ENCODE measurements at regions not wholly inside any gene's neighbourhood (a gene's known extent, or its start where the extent isn't known, plus 50 kb on each side); places are given as distances from the start of the nearest gene placed in this dataset.
"Not testable (repeated sequence)": the region's sequence is repeated elsewhere in the genome, so short reads cannot be mapped to it uniquely, and the experiment has no call there.

DNA sequence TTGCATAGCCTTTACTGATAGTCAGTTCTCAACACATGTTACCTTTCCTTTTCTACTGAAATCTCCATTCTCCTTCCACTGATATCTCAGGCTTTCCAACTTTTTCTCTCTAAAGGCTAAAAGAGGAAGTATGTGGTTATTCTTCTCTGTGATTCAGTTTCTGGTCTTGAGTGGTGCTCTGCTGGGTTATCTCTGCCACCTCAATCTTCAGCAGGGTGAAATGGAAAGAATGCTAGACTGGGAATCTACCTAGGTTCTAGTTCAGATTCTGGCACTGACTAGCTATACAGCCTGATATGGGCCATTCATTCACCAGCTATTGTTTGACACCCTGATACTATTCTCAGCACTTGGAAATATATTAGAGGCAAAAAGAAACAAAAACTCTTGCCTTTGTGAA is 124.9 kb upstream of the GRIA1 start:
- DNase-seq (ENCODE audit: low read depth in 3 of 3) = no peak

DNA sequence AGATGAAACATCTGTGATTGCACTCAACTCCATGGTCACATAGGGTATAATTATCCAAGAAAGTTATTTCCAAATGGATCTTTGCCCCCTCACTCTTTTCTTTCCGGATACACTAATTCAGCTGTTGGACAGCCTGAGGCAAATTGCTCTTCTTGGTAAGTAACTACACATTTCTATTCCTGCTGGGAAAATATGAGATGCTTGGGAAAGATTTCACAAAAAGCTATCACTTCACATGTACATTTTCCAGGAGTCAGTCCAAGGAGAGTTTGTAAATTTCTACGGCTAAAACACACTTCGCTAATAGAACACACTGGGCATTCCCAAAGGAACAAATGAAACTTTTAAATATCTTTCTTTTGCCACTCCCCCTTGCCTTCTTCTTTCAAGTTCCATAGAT is 123.0 kb upstream of the GRIA1 start:
- no peak for DNase-seq (ENCODE audit: low read depth in 3 of 3)

DNA sequence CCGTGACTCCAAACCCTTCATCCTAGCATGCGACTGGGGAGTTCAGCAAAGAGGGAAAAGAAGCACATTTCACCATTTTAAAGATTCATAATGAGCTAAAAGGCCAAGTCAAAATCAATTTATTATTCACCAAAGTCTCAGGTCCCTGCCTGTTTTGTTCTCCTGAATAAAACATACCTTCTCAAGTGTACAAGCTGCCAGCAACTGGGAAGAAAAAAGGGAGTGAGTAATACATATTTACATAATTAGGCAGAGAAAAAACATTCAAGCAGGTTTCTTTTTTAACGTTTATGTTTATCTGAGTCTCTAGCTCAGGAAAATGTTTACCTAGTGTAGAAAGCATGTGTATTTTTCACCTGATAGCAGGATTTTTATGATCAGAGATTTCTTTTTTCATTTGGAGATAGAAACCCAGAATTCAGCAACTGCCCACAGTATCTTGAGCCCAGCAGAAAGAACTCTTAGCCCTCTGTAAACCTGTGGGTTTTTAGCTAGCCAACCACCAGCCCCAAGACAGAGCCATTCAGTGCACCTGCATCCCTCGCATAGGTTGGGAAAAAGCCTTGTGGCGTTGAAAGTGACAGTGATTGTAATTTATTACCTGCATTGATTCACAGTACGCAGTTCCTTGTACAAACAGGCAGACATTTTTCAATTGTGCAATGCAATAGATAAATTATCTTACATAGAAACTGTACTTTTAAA is 117.9 kb upstream of the GRIA1 start:
- DNase-seq (ENCODE audit: low read depth in 3 of 3) = no peak

DNA sequence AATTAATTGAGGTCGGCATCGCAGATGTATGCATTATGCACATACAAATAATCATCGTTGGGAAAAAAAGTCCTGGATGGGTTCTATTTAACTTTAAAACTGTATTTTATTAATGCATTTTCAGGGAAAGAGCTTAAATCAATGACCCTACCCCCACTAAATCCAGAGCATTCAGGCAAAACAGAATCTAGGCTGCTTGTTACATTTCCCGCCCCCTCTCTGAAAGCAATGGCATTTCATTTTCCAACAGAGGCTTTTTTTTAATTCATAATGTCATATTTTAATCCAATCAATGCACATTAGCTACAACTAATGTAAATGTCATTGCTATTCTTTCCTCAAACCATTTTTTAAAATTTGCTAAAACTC is 117.4 kb upstream of the GRIA1 start:
- no peak for DNase-seq (ENCODE audit: low read depth in 3 of 3)

DNA sequence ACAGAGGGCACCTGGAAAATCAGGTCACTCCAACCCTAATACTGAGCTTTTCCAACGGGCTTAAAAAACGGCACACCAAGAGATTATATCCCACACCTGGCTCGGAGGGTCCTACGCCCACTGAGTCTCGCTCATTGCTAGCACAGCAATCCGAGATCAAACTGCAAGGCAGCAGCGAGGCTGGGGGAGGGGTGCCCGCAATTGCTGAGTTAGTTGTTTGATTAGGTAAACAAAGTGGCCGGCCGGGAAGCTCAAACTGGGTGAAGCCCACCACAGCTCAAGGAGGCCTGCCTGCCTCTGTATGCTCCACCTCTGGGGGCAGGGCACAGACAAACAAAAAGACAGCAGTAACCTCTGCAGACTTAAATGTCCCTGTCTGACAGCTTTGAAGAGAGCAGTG is 108.8 kb upstream of the GRIA1 start:
- not testable (repeated sequence) for DNase-seq (ENCODE audit: low read depth in 3 of 3)

DNA sequence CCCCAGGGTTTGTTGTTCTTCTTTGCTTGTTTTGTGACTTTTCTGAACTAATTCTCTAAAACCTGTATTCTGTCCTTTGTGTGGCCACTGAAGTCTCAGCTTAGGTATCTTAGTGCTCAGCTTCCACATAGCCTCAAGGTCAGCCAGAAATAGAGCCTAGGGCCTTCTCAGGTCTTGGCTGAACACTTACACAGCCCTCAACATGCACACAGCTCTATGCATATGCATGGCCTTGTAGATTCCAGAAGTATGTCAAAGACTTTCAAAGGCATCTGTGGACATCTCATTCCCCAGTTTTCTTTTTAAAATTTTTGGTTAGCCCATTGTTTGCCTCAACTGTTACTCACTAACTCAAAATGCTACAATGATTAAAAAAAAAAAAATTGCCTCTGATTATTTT is 99.9 kb upstream of the GRIA1 start:
- DNase-seq (ENCODE audit: low read depth in 3 of 3) = no peak

DNA sequence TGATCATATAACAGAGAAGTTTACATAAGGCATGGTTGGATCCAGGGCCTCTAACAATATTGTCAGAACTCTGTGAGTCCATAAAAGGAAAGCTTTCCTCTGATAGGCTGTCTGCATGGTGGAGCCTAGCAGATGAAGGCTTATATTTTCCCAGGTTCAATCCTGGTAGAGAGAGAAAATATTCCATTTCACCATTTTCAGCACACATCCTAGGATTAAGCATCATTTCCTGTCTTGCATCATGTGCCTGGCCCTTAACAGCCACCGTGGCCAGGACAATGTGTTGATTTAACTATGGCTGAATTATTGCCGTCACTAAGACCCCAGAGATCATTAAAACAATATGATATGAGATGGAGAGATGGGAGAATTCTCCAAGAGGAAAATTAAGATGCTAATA is 90.9 kb upstream of the GRIA1 start:
- DNase-seq (ENCODE audit: low read depth in 3 of 3) = no peak

DNA sequence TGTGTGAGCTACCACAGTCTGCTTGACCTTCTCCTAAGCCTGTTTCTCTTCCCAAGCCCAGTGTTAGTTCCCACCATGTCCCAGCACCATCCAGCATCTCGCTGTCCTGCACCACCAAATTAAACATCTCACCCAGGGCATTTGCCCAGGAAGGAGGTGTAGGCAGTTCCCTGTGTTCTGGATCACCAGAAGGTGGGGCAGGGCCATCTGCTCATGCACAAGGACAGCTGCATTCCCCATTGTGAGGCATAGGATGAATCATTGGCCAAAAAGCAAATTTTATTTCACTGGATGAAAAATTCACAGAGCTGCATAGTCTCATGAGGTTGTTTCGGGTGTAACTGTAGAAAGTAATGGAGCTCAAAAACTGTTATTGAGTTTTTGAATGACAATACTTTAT is 89.5 kb upstream of the GRIA1 start:
- no peak for DNase-seq (ENCODE audit: low read depth in 3 of 3)

DNA sequence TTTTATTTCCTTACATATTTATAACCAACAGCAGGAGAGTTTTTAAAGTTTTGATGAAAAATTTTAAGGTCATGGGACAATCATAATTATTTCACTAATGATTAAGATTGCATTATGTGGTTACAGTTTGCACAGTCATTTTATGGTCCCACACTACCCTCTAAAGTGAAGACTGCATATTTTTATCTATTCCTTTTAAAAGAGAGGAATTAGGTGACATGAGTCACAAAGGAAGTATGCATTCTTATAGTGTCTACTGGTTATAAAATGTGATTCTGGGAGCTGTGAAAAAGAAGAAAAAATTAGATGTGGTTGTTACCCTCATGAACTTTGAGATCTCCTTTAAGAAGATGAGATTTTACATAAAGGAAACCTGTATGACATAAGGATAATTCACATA is 87.9 kb upstream of the GRIA1 start:
- no peak for DNase-seq (ENCODE audit: low read depth in 3 of 3)

DNA sequence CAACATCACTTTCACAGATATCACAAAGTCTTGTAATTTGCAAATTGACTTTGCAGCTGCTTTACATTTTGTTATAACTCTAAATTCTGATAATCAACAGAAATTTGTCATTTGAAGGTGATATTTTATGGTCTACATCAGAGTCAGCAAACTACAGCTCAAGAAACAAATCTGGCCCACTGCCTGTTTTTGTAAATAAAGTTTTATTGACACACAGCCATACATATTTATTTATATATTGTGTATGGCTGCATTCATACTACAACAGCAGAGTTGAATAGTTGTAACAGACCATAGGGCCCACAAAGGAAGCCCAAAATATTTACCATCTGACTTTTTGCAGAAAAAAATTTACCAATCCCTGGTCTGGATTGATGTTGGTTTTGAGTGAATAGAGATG is 87.0 kb upstream of the GRIA1 start:
- DNase-seq (ENCODE audit: low read depth in 3 of 3) = no peak

DNA sequence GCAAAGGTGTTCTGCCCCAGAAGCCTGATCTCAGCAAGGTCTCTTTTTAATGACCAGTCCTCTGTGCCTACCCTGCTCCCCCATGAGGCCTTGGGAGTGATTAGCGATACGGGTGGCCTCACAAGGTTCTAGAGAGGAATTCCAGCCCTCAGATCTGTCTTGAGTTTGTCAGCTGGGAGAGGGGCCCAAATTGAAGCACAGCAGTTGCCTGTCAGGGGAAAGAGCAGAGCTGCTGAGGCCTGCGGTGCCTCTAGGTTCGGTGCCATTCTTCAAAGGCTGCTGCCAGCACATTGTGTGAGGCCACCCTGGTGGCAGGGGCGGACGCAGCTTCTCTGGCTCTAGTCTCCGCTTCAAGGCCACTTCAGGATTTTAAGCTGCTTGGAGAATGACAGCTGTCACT is 85.7 kb upstream of the GRIA1 start:
- no peak for DNase-seq (ENCODE audit: low read depth in 3 of 3)

DNA sequence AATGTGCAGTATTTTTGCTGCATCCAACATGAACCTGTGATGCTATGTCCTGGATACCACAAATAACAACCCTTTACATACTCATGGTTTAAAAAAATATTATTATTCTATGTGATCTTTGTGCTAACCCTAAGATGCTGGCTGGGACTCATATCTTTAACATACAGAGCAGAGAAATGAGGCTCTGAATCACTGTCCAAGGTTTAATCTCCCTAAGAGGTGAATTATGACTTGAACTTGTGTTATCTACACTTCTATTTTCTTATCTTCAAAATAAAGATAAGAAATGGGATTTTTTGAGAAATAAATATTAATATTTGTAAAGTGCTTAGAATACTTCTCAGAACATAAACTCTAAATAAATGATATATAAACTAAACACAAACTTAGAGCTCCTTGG is 68.8 kb upstream of the GRIA1 start:
- no peak for DNase-seq (ENCODE audit: low read depth in 3 of 3)

DNA sequence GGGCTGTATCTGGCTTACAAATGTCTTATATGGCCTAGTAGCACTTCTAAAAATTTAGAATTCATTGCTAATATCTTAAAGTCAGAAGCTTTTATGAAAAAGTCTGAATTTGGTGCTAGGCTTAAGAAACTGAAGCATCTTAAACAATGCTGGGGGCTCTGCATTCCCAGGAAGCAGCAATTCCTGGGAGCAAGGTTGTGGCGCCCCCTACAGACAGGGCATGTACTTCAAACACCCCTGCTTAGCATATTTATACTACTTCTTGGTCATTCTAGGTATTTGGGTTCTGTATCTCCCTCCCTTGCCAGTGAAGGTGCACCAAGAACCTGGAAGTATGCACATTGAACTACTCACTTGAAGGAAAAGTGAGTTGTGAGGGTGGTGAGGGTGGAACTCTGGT is 64.6 kb upstream of the GRIA1 start:
- no peak for DNase-seq (ENCODE audit: low read depth in 3 of 3)

DNA sequence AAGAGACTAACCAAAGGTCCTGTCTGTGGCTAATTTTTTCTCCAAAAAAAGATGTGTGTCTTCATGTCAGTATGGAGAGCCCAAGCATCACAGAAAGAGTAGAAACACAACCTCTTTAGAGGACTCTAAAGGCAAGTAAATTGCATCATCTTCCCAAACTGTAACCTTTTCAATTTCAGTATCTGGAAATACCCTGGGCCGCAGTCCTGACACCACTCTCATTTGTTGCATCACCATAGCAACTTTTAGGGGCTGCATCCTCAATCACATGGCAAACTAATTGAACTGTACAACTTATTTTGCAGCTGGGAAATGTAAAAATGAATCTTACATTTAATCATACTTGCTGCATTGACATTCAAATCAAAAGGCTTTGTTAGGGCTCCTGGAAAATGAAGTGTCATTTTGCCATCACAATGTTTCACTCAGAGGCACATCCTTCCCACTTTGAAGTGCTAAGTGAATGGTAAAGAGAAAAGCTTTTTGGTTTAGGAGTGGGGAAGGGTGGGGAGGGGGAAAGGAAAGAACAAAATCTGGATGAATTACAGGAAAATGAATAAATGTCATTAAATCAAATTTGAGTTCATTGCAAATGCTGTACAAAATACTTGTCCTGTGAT is 60.6 kb upstream of the GRIA1 start:
- no peak for DNase-seq (ENCODE audit: low read depth in 3 of 3)

DNA sequence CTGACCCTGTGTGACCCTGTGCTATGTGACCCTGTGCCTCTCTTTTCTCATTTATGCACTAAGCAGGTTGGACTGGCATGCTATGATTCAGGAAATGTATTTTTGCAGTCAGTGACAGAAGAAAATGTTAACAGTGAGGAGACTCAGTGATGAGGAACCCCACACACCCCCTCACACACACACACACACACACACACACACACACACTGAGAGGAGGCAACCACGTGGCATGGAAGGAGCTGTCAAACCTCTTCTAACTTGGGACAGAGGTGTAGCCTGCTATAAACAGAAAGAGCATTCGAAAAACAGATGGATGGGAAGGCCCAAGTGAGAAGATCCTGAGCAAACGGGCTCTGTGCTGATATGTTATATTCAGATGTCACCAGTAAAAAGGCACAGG is 57.9 kb upstream of the GRIA1 start:
- no peak for DNase-seq (ENCODE audit: low read depth in 3 of 3)

DNA sequence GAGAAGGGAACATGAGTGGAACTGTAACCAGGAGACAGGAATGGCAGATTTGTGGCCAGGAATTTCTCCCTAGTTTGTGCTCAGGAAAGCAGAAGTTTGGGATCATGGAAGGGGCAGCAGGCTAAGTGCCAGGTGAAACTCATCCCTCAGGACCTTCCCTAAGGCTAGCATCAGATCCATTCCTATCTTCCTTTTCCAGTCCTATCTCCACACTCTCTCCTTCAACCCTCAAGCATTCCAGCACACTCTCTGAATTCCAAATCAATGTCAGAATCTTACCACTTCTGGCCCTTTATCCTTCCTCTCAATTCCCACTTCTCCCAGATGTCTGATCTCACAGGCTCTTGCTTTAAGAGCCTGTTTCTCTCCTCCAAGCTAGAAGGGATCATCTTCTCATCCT is 53.2 kb upstream of the GRIA1 start:
- no peak for DNase-seq (ENCODE audit: low read depth in 3 of 3)

DNA sequence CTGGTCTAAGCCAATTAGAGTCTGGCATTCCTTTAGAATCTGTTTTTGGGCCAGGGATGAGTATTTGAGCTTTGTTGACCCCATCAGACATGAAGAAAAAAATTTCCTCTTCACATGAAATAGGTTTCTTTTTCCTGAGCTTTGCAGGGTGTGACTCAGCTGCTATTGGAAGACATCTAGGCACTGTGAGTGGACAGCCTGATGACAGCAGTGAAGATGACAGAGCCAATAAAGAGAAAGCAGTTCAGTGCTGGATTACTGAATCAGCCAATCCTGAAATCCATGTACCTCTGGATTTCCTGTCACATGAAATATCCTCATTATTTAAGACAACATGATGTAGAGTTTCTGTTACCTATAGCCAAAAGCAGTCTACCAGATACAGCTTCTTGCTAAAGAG is 51.3 kb upstream of the GRIA1 start:
- DNase-seq (ENCODE audit: low read depth in 3 of 3) = no peak
